ENCODE measurements at regions not wholly inside any gene's neighbourhood (a gene's known extent, or its start where the extent isn't known, plus 50 kb on each side); places are given as distances from the start of the nearest gene placed in this dataset.

DNA sequence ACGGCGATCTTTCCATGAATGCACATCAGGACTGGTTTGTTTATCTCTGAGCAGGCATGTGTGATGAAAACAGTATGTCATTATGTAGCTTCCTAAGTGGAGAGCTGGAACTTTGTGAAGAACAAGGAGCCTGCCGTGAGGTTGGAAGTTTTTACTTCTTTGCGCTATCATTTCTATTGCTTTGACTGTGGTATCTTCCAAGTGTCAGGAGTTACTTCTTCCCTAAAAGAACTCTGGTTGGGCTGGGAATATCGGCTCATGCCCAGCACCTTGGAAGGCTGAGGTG, 167.4 kb upstream of the AHR start:
- no peak for TF ChIP-seq EZH2 (IDR thresholded peaks at IDR 0.05; ENCODE audit: low read length)
- TF ChIP-seq, protein P1, sequence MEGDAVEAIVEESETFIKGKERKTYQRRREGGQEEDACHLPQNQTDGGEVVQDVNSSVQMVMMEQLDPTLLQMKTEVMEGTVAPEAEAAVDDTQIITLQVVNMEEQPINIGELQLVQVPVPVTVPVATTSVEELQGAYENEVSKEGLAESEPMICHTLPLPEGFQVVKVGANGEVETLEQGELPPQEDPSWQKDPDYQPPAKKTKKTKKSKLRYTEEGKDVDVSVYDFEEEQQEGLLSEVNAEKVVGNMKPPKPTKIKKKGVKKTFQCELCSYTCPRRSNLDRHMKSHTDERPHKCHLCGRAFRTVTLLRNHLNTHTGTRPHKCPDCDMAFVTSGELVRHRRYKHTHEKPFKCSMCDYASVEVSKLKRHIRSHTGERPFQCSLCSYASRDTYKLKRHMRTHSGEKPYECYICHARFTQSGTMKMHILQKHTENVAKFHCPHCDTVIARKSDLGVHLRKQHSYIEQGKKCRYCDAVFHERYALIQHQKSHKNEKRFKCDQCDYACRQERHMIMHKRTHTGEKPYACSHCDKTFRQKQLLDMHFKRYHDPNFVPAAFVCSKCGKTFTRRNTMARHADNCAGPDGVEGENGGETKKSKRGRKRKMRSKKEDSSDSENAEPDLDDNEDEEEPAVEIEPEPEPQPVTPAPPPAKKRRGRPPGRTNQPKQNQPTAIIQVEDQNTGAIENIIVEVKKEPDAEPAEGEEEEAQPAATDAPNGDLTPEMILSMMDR (optimal IDR thresholded peaks at IDR 0.05 in 1 of 3, IDR thresholded peaks at IDR 0.05 in 1 of 3, conservative IDR thresholded peaks at IDR 0.05 in 1 of 3; ENCODE audit: extremely low read depth in 1 of 3, insufficient read depth in 2 of 3, low read length in 3 of 3): no peak

All from keratinocyte (primary cell).